ENCODE measurements at regions not wholly inside any gene's neighbourhood (a gene's known extent, or its start where the extent isn't known, plus 50 kb on each side); places are given as distances from the start of the nearest gene placed in this dataset.

DNA sequence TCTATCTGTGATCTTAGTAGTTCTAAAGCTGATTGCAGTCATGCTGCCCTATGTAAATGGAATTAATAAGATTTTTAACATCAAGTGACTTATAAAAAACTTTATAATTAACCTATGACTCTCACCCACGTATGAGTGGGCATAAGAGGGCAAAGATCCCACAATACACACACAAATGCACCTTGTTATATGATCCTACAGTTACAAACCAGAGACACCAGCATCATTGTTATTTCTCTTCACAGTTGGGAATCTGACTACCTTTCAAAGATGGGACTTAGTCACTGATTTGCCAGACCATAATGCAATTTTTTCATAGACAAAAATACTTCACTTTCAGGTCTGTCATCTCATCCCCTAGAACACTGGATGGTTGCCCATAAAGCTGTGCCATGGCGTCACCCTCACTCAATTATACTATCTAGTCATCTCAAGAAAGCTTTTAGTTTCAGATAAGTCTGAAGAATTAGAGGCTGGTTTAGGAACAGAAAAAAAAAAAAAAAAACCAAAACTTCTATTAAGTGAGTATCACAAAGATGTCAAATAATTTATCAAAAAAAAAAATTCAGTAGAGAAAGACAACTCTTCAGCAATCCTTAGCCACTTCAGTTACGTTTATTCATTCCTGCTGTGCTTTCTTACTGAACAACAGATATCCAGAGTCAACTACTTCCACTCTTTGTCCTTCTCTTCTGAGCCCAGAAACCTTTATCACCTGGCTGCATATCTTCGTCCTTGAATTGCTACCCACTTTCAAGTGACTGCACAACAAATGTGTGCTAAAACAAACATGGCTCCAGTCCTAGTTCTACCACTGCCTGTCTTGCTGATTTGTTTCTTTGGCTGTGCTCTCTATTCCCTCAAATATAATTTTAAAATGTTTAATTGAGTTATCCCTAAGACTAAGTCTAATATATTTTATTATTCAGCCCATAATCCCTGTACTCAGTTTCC is 175.0 kb upstream of the CHRM2 start:
- FAIRE-seq (no peak), DNase-seq (ENCODE audit: insufficient read length, low spot score) (no peak)
- no peak for TF ChIP-seq CTCF (IDR thresholded peaks at IDR 0.05; ENCODE audit: insufficient read depth, missing control alignments)

GRCh38 chr7:136692221-136692620 is 176.2 kb upstream of the CHRM2 start:
- no peak for TF ChIP-seq CTCF (IDR thresholded peaks at IDR 0.05; ENCODE audit: insufficient read depth, missing control alignments)
- no peak for FAIRE-seq
- no peak for DNase-seq (ENCODE audit: insufficient read length, low spot score)

- TF ChIP-seq CTCF (IDR thresholded peaks at IDR 0.05; ENCODE audit: insufficient read depth, missing control alignments): no peak
- FAIRE-seq: no peak
- no peak for DNase-seq (ENCODE audit: insufficient read length, low spot score)
Measured at GRCh38 chr7:136688601-136689000, 179.9 kb upstream of the CHRM2 start.

DNA sequence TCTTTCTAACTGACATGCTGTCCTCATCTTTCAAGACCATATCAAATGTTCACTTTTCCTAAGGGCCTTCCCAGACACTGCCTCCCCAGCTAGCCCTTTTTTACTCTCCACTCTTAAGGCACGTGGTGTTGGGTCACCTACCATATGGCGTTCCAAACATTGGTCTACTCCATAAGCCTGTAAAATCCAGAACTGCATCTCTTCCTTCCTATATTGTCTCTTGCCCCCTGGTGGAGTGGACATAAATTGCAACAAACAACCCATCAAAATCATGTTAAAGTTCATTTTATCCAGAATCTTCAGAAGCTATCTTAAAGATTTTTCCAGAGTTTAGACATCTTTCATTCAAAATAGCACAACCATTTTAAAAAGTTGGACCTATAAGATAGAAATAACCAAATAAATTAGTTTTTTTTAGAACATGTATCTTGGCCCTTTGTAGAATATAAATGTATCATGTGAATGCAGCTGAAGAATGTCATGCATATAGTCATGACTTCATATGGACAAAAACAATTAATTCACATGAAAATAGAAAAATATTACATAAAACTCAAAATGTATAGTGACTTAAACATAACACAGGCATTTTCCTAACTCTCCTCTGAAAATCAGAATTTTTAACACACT is 180.6 kb upstream of the CHRM2 start:
- peak; percentile 55 for TF ChIP-seq CTCF (IDR thresholded peaks at IDR 0.05; ENCODE audit: insufficient read depth, missing control alignments)
- DNase-seq (ENCODE audit: insufficient read length, low spot score) (no peak), FAIRE-seq (peak; percentile 75)

DNA sequence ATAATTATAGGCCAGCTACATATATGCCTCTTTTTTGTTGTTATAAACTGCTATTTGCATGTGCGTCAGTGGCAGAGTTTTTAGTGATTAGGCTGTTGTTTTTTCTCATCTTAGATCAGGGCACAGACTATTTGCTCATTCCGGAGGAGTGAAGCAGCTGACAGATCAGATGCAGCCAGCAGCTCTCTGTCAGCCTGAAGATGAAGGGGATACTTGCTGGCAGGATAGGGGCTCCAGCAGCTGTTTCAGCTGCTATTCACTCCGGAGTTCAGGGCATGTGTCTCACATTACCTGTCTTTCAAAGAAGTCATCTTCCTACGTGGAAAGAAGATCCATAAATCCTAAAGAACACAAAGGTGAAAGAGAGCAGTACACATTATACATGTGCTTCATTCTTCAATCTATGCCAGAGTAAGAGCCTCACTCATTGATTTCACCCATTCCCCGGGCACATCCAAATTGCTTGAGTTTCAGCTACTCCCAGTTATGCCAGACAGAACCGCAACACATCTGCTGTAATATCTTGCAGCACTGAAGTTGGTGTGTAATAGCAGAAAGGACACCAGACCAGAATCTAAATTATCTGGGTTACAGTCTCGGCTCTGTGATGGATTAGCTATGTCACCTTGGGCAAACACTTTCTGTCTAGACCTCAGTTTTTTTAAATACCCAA is 182.8 kb upstream of the CHRM2 start:
- no peak for TF ChIP-seq CTCF (IDR thresholded peaks at IDR 0.05; ENCODE audit: insufficient read depth, missing control alignments)

DNA sequence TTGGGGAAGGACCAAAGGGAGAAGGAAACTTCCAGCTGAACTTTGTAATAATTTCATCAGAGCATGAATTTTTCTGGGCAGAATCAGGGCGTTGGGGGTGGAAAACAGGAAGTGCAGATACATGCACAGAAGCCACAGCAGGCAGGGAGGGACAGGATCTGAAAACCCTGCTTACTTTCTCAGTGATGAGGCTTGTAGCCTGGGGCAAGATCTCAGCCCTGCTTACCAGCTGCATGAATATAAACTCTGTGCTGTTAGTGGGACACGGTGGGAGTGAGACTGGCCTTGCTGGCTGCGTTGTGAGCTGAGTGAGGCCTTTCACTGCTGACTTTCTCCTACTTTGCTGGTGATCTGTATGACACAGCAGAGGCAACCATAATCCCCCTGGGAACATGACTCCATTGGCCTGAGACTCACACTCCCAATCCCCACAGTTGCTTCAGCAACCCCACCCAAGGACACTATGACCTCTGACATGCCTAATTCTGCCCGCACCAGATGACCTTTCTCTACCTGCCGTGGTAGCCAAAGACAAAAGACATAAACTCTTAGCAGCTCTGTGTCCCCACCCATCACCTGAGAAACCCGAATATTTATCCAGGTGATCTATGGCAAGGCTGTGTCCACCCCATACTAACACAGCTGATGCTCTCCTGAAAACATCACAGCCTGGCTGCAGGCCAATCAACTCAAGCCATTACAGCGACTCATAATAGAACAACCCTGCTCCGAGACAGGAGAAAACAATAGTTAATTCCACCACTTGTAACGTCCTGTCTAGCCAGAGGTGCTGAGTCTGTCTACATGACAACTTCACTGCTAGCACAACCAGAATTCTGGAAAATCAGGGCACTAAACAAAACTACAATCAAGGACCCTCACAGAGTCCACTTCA is 190.7 kb upstream of the CHRM2 start:
- FAIRE-seq: no peak
- no peak for TF ChIP-seq CTCF (IDR thresholded peaks at IDR 0.05; ENCODE audit: insufficient read depth, missing control alignments)
- no peak for DNase-seq (ENCODE audit: insufficient read length, low spot score)

More for the DNA sequence above, 182.8 kb upstream of the CHRM2 start:
- DNase-seq (ENCODE audit: insufficient read length, low spot score) (no peak), FAIRE-seq (no peak)

All from D721Med (cell line).